Upper lobe of right lung (tissue), 1 donor: ENCODE measurements at regions not wholly inside any gene's neighbourhood (a gene's known extent, or its start where the extent isn't known, plus 50 kb on each side); places are given as distances from the start of the nearest gene placed in this dataset.

Source experiments
- ATAC-seq: fragments of 200-7000 bp; cut with Tn5 transposase; one replicate; pipeline ENCODE4 v1.9.1; 2020; ENCODE audit warnings: mild to moderate bottlenecking, moderate library complexity
- DNase-seq: peaks from one replicate; pipeline ENCODE4 v3.0.0-alpha.2; 2020
- H3K27ac ChIP-seq: fragments of 200-600 bp; one replicate; pipeline ENCODE4 v1.8.0; 2022
- H3K27me3 ChIP-seq: fragments of 200-600 bp; one replicate; pipeline ENCODE4 v1.8.0; 2022; ENCODE audit warnings: mild to moderate bottlenecking
- H3K36me3 ChIP-seq: fragments of 200-600 bp; one replicate; pipeline ENCODE4 v1.8.0; 2022
- H3K4me1 ChIP-seq: fragments of 200-600 bp; one replicate; pipeline ENCODE4 v1.8.0; 2022
- H3K4me3 ChIP-seq: fragments of 200-600 bp; one replicate; pipeline ENCODE4 v1.8.0; 2022; ENCODE audit warnings: mild to moderate bottlenecking
- H3K9me3 ChIP-seq: fragments of 200-600 bp; one replicate; pipeline ENCODE4 v1.8.0; 2022
- intact Hi-C: fragments of 100-400 bp; cut with DNase I; formaldehyde crosslinking; loops from one replicate; pipeline ENCODE4 v1.11.0; 2022
- TF ChIP-seq, protein P1 (sequence below): fragments of 200-600 bp; IDR thresholded peaks from one replicate; pipeline ENCODE4 v1.8.0; 2022; ENCODE audit warnings: antibody characterized with exemption
- donor health status: DM: no; HTN: yes; CAD: no; lungs with severe emphysema.

DNA sequence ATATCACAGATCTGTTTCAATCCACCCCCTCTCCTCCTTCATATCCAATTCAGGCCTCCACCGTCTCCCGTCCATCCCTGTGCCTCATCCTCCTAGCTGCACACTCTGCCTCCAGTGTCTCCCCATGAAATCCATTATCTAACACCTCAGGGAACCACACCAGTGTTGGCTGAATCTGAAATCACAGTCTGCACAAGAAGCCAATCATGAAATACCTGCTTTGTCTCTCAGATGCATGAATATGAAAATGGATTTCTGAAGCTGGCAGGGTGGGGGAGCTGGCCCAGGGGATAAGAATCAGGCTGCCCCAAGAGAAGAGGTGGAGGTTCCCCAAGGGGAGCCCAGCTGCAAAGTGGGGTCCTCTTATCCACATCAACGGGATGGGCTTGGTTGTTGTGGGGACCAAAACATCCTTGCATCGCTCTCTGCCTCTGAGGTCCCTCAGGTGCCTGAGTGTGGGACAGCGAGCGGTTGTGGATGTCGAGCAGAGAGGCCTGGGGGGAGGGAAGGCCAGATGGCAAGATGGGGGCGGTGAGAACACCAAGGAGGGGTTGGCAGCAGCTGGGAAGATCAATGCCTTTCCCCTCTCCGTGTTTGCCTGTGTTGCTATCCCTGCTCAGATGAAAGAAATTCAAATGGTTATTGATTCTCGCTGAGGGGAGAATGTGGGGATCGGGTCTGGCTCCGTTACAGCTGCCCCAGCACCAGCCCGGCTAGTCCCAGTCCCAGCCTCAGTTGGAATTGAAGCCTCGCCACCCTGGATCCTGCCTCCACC, 237.3 kb upstream of the POU3F1 start:
- no peaks in the 10 kb centered on the region for H3K9me3 ChIP-seq
- intact Hi-C loops, result no loop called here
- H3K4me1 ChIP-seq, result no peaks in the 10 kb centered on the region
- H3K27ac ChIP-seq, result no peak overlapping the region
- TF ChIP-seq, protein P1, sequence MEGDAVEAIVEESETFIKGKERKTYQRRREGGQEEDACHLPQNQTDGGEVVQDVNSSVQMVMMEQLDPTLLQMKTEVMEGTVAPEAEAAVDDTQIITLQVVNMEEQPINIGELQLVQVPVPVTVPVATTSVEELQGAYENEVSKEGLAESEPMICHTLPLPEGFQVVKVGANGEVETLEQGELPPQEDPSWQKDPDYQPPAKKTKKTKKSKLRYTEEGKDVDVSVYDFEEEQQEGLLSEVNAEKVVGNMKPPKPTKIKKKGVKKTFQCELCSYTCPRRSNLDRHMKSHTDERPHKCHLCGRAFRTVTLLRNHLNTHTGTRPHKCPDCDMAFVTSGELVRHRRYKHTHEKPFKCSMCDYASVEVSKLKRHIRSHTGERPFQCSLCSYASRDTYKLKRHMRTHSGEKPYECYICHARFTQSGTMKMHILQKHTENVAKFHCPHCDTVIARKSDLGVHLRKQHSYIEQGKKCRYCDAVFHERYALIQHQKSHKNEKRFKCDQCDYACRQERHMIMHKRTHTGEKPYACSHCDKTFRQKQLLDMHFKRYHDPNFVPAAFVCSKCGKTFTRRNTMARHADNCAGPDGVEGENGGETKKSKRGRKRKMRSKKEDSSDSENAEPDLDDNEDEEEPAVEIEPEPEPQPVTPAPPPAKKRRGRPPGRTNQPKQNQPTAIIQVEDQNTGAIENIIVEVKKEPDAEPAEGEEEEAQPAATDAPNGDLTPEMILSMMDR, result no peak
- H3K27me3 ChIP-seq, result no peaks in the 10 kb centered on the region
- ATAC-seq (no peak), DNase-seq (no peak)
- H3K4me3 ChIP-seq, result no peak overlapping the region
- H3K36me3 ChIP-seq, result no peaks in the 10 kb centered on the region

DNA sequence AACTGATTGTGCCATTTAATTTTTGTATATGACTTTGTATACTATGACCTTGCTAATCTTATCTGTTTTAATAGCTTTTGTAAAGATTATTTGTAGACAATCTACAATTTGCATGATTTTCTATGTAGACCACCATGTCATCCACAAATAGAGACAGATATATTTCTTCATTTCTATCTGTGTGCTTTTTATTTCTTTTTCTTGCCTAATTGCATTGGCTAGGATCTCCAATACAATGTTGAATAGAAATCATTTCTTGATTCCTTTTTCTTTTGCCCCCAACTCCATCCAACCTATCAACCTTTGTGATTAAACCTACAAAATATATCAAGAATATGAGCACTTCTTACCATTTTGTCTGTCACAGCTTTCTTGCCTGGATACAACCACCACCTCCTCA, 232.6 kb upstream of the POU3F1 start:
- intact Hi-C loops, result no loop called here
- TF ChIP-seq, protein P1, result no peak
- no peak overlapping the region for H3K4me3 ChIP-seq
- H3K36me3 ChIP-seq, result no peaks in the 10 kb centered on the region
- H3K9me3 ChIP-seq, result no peaks in the 10 kb centered on the region
- DNase-seq (no peak), ATAC-seq (no peak)
- H3K27ac ChIP-seq, result no peak overlapping the region
- H3K4me1 ChIP-seq, result no peaks in the 10 kb centered on the region
- H3K27me3 ChIP-seq, result no peaks in the 10 kb centered on the region

DNA sequence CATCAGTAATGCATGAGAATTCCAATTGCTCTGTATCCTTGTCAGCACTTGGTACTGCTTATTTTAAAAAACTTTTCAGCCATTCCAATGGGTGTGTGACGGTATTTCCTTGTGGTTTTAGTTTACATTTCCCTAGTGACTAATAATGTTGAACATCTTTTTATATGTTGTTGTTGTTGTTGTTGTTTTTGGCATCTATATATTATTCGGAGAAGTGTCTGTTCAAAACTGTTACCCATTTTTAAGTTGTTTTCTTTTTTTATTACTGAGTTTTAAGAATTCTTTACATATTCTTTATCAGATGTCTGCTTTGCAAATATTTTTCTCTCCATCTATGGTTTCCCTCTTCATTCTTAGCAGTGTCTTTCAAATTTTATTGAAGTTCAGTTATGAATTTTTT, 231.1 kb upstream of the POU3F1 start:
- no peak overlapping the region for H3K27ac ChIP-seq
- H3K9me3 ChIP-seq, result no peaks in the 10 kb centered on the region
- no peak overlapping the region for H3K4me3 ChIP-seq
- H3K27me3 ChIP-seq, result no peaks in the 10 kb centered on the region
- no peaks in the 10 kb centered on the region for H3K36me3 ChIP-seq
- no peaks in the 10 kb centered on the region for H3K4me1 ChIP-seq
- intact Hi-C loops, result no loop called here
- TF ChIP-seq, protein P1, result no peak
- ATAC-seq (no peak), DNase-seq (no peak)

DNA sequence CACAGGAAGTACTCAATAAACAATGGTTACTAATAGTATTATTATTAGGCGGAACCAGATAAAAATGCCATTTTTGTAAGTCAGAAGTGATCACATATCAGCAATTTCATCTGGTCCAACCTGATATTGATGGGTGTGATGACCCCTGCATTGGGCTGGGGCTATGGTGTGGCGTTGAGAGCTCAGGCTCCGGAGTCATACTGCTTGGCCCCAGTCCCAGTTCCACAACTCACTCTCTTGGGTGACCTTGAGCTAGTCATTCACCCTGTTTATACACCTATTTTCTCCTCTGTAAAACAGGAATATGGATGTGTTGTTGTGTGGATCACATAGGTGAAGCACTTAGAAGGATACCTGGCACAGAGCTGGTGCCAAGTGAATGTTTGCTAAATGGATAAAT, 229.4 kb upstream of the POU3F1 start:
- TF ChIP-seq, protein P1, result no peak
- H3K4me3 ChIP-seq, result no peak overlapping the region
- H3K4me1 ChIP-seq, result no peaks in the 10 kb centered on the region
- H3K27ac ChIP-seq, result no peak overlapping the region
- intact Hi-C loops, result no loop called here
- DNase-seq, result no peak
- H3K36me3 ChIP-seq, result no peaks in the 10 kb centered on the region
- no peaks in the 10 kb centered on the region for H3K27me3 ChIP-seq
- no peak for ATAC-seq
- no peaks in the 10 kb centered on the region for H3K9me3 ChIP-seq

DNA sequence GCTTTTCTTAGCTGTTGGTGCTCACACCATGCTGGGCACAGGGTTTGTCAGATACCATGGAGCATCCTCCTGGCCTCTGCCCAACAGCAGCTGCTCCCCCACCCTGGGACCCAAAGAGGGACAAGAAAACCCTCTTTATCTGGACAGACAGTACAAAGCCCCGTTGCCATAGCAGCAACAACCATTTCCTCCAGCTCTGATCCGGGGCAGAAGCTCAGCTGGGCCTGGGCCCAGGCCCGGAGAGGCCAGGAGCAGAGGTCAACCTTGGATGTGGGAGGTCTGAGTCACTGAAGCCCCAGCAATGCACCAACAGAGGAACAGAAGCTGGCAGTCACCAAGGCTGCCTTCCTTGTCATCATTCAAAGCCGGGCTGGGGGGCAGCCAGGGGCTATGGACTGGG, 228.4 kb upstream of the POU3F1 start:
- Histone ChIP-seq H3K4me1 (no peaks in the 10 kb centered on the region), H3K27me3 (no peaks in the 10 kb centered on the region), H3K4me3 (no peak overlapping the region), H3K36me3 (no peaks in the 10 kb centered on the region), H3K27ac (no peak overlapping the region), H3K9me3 (no peaks in the 10 kb centered on the region)
- intact Hi-C loops, result no loop called here
- ATAC-seq, result peak; percentile 62
- peak; percentile 52 for DNase-seq
- TF ChIP-seq, protein P1, result no peak
